IMR-90 (cell line): ENCODE measurements at regions not wholly inside any gene's neighbourhood (a gene's known extent, or its start where the extent isn't known, plus 50 kb on each side); places are given as distances from the start of the nearest gene placed in this dataset.

Source experiments
- CEBPB ChIP-seq: IDR thresholded peaks from 2 replicates; pipeline ENCODE4 v1.6.1; 2012; ENCODE audit warnings: low read depth, low read length, improper control_type of control experiment
- CTCF ChIP-seq: conservative IDR thresholded peaks from 2 replicates; pipeline ENCODE4 v1.5.1; 2012; ENCODE audit warnings: mild to moderate bottlenecking, low read depth, low read length, improper control_type of control experiment
- MAFK ChIP-seq: IDR thresholded peaks from 2 replicates; pipeline ENCODE4 v1.6.1; 2012; ENCODE audit warnings: low read depth, low read length, improper control_type of control experiment
- POLR2A ChIP-seq: IDR thresholded peaks from 2 replicates; pipeline ENCODE4 v1.6.1; 2012; ENCODE audit warnings: mild to moderate bottlenecking, low read depth, low read length
- RAD21 ChIP-seq: IDR thresholded peaks from 2 replicates; pipeline ENCODE4 v1.6.1; 2012; ENCODE audit warnings: low read length, improper control_type of control experiment
- RCOR1 ChIP-seq: IDR thresholded peaks from 2 replicates; pipeline ENCODE4 v1.6.1; 2012; ENCODE audit warnings: mild to moderate bottlenecking, low read length, improper control_type of control experiment; ENCODE audit not compliant: insufficient replicate concordance
- SMC3 ChIP-seq: fragments of 150-350 bp; IDR thresholded peaks from 2 replicates; pipeline ENCODE4 v1.6.1; 2016; ENCODE audit warnings: low read depth, mild to moderate bottlenecking, antibody characterized with exemption, low read length, moderate library complexity
- USF2 ChIP-seq: fragments of 150-350 bp; IDR thresholded peaks from 2 replicates; pipeline ENCODE4 v1.6.1; 2017; ENCODE audit warnings: mild to moderate bottlenecking, antibody characterized with exemption, low read length, low read depth
- TF ChIP-seq, protein P1 (sequence below): fragments of 150-350 bp; IDR thresholded peaks from 2 replicates; pipeline ENCODE4 v1.6.1; 2016; ENCODE audit warnings: low read depth, mild to moderate bottlenecking, low read length, moderate library complexity, borderline replicate concordance

DNA sequence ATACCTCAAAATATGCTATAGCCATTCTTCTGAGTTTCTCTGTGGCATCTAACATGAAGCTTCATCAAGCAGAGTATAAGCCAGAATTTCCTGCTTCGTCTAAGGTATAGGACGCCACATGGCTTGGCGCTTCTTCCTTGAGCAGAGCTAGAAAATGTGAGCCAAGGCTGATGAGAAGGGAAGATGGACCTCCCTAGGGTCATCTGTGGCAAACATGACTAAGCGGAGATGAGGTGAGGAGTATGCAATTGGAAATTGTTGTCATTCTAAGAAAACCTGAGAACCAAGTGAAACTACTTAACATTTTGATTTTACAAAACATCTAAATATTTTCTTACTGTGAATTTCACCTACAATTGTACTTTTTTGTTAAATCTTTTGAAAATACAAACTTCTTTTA lies 466.5 kb downstream of the PSAT1 start:
- TF ChIP-seq CTCF (no peak), MAFK (no peak), POLR2A (no peak), USF2 (no peak), SMC3 (no peak), CEBPB (no peak), RAD21 (no peak), RCOR1 (no peak)
- TF ChIP-seq, protein P1, sequence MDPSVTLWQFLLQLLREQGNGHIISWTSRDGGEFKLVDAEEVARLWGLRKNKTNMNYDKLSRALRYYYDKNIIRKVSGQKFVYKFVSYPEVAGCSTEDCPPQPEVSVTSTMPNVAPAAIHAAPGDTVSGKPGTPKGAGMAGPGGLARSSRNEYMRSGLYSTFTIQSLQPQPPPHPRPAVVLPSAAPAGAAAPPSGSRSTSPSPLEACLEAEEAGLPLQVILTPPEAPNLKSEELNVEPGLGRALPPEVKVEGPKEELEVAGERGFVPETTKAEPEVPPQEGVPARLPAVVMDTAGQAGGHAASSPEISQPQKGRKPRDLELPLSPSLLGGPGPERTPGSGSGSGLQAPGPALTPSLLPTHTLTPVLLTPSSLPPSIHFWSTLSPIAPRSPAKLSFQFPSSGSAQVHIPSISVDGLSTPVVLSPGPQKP, result no peak
